Neural progenitor cell (in vitro differentiated cells): ENCODE measurements at regions not wholly inside any gene's neighbourhood (a gene's known extent, or its start where the extent isn't known, plus 50 kb on each side); places are given as distances from the start of the nearest gene placed in this dataset.

Experiments
- EZH2 ChIP-seq: fragments of 200-600 bp; sonication (generic); IDR thresholded peaks from 2 replicates; pipeline ENCODE4 v1.6.1; 2017; ENCODE audit warnings: antibody characterized with exemption, mild to moderate bottlenecking, moderate library complexity
- EZH2phosphoT487 ChIP-seq: fragments of 200-600 bp; sonication (generic); IDR thresholded peaks from 2 replicates; pipeline ENCODE4 v1.6.1; 2017; ENCODE audit warnings: antibody characterized with exemption
- TF ChIP-seq, protein P1 (sequence below): fragments of 200-600 bp; sonication (generic); IDR thresholded peaks from 2 replicates; pipeline ENCODE4 v1.5.1; 2017; ENCODE audit warnings: antibody characterized with exemption, mild to moderate bottlenecking

DNA sequence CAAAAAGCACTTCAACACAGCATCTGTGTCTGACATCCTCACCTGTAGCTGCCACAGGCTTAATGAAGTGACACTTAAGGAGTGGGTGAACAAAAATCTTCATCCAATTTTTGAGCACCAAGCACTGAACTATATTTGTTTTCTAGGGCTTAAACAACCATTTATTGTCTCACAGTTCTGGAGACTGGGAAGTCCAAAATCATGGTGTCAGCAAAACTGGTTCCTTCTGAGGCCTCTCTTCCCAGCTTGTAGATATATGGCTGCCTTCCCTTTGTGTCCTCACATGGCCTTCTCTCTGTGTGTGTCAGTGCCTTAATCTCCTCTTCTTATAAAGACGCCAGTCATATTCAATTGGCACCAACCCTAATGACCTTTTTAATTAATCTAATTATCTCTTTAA, 189.2 kb upstream of the CLNK start:
- TF ChIP-seq, protein P1, sequence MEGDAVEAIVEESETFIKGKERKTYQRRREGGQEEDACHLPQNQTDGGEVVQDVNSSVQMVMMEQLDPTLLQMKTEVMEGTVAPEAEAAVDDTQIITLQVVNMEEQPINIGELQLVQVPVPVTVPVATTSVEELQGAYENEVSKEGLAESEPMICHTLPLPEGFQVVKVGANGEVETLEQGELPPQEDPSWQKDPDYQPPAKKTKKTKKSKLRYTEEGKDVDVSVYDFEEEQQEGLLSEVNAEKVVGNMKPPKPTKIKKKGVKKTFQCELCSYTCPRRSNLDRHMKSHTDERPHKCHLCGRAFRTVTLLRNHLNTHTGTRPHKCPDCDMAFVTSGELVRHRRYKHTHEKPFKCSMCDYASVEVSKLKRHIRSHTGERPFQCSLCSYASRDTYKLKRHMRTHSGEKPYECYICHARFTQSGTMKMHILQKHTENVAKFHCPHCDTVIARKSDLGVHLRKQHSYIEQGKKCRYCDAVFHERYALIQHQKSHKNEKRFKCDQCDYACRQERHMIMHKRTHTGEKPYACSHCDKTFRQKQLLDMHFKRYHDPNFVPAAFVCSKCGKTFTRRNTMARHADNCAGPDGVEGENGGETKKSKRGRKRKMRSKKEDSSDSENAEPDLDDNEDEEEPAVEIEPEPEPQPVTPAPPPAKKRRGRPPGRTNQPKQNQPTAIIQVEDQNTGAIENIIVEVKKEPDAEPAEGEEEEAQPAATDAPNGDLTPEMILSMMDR = no peak
- TF ChIP-seq EZH2 = no peak
- no peak for TF ChIP-seq EZH2phosphoT487
